Neural progenitor cell (in vitro differentiated cells): ENCODE measurements at regions not wholly inside any gene's neighbourhood (a gene's known extent, or its start where the extent isn't known, plus 50 kb on each side); places are given as distances from the start of the nearest gene placed in this dataset.
A peak's percentile ranks its signal among the peaks of the same experiment; 100 is the strongest.

ENCODE experiments used
- DNase-seq: peaks from one replicate; pipeline ENCODE4 v3.0.0-alpha.2; 2016; ENCODE audit warnings: low spot score
- H2AFZ ChIP-seq: fragments of 200-600 bp; sonication (generic); replicated peaks from 2 replicates; pipeline ENCODE4 v1.6.1; 2016; ENCODE audit warnings: antibody characterized with exemption
- H3F3A ChIP-seq: fragments of 200-600 bp; sonication (generic); 2 replicates; pipeline ENCODE4 v1.6.1; 2016; ENCODE audit warnings: antibody characterized with exemption, low read depth
- H3K27ac ChIP-seq: fragments of 200-600 bp; sonication (generic); 2 replicates; pipeline ENCODE4 v1.5.1; 2016; ENCODE audit warnings: mild to moderate bottlenecking
- H3K27me3 ChIP-seq: fragments of 200-600 bp; sonication (generic); 2 replicates; pipeline ENCODE4 v1.6.1; 2016; ENCODE audit warnings: mild to moderate bottlenecking, moderate library complexity
- H3K36me3 ChIP-seq: fragments of 200-600 bp; sonication (generic); 2 replicates; pipeline ENCODE4 v1.5.1; 2016
- H3K4me1 ChIP-seq: fragments of 200-600 bp; sonication (generic); 2 replicates; pipeline ENCODE4 v1.6.1; 2016; ENCODE audit warnings: mixed run types
- H3K4me2 ChIP-seq: fragments of 200-600 bp; sonication (generic); 2 replicates; pipeline ENCODE4 v1.6.1; 2016
- H3K4me3 ChIP-seq: fragments of 200-600 bp; sonication (generic); 2 replicates; pipeline ENCODE4 v1.5.1; 2016
- H3K79me2 ChIP-seq: fragments of 200-600 bp; sonication (generic); 2 replicates; pipeline ENCODE4 v1.6.1; 2016; ENCODE audit warnings: low read depth
- H3K9ac ChIP-seq: fragments of 200-600 bp; sonication (generic); 2 replicates; pipeline ENCODE4 v1.6.1; 2016
- H3K9me3 ChIP-seq: fragments of 200-600 bp; sonication (generic); 2 replicates; pipeline ENCODE4 v1.5.1; 2016; ENCODE audit warnings: low read depth
- H4K20me1 ChIP-seq: fragments of 200-600 bp; sonication (generic); 2 replicates; pipeline ENCODE4 v1.6.1; 2016; ENCODE audit warnings: low read depth
- H3K27ac Mint-ChIP-seq: 3 replicates; pipeline ENCODE4 v1.8.0; 2021; ENCODE audit warnings: mixed read lengths
- H3K27me3 Mint-ChIP-seq: 2 replicates; pipeline ENCODE4 v1.8.0; 2022; ENCODE audit warnings: low read depth, mild to moderate bottlenecking, inconsistent platforms, moderate library complexity, mixed read lengths; ENCODE audit not compliant: insufficient read depth
- H3K36me3 Mint-ChIP-seq: 3 replicates; pipeline ENCODE4 v1.8.0; 2021; ENCODE audit warnings: mixed read lengths
- H3K4me1 Mint-ChIP-seq: 3 replicates; pipeline ENCODE4 v1.8.0; 2021; ENCODE audit warnings: mixed read lengths
- H3K4me3 Mint-ChIP-seq: 3 replicates; pipeline ENCODE4 v1.8.0; 2021; ENCODE audit warnings: mild to moderate bottlenecking, moderate library complexity, mixed read lengths
- H3K9me3 Mint-ChIP-seq: 3 replicates; pipeline ENCODE4 v1.8.0; 2020; ENCODE audit warnings: mixed read lengths
- EZH2 ChIP-seq: fragments of 200-600 bp; sonication (generic); IDR thresholded peaks from 2 replicates; pipeline ENCODE4 v1.6.1; 2017; ENCODE audit warnings: antibody characterized with exemption, mild to moderate bottlenecking, moderate library complexity
- EZH2phosphoT487 ChIP-seq: fragments of 200-600 bp; sonication (generic); IDR thresholded peaks from 2 replicates; pipeline ENCODE4 v1.6.1; 2017; ENCODE audit warnings: antibody characterized with exemption
- TF ChIP-seq, protein P1 (sequence below): fragments of 200-600 bp; sonication (generic); IDR thresholded peaks from 2 replicates; pipeline ENCODE4 v1.5.1; 2017; ENCODE audit warnings: antibody characterized with exemption, mild to moderate bottlenecking

DNA sequence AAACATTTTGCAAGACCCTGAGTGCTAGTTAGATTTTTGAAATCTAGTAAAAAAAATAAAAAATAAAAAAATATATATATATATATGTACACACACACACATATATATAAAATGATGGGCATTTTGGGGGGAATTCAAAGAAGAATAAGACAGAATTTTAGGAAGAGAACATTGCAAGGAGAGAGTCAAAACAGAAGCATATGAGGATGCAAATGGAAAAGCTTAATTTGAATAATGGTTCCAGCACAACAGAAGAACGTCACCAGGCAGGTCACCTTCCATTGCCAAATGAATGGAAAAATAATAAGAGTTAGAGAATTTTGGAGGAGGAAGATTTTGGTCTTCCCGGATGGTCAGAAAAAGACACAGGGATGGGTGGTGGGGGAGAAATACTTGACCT lies 1097.2 kb downstream of the BCL11A start:
- peaks cover 20% of the 10 kb centered on the region for H3K4me1 ChIP-seq
- no peaks in the 10 kb centered on the region for H4K20me1 ChIP-seq
- TF ChIP-seq, protein P1, sequence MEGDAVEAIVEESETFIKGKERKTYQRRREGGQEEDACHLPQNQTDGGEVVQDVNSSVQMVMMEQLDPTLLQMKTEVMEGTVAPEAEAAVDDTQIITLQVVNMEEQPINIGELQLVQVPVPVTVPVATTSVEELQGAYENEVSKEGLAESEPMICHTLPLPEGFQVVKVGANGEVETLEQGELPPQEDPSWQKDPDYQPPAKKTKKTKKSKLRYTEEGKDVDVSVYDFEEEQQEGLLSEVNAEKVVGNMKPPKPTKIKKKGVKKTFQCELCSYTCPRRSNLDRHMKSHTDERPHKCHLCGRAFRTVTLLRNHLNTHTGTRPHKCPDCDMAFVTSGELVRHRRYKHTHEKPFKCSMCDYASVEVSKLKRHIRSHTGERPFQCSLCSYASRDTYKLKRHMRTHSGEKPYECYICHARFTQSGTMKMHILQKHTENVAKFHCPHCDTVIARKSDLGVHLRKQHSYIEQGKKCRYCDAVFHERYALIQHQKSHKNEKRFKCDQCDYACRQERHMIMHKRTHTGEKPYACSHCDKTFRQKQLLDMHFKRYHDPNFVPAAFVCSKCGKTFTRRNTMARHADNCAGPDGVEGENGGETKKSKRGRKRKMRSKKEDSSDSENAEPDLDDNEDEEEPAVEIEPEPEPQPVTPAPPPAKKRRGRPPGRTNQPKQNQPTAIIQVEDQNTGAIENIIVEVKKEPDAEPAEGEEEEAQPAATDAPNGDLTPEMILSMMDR = no peak
- TF ChIP-seq EZH2 = no peak
- no peak for TF ChIP-seq EZH2phosphoT487
- peaks cover 8% of the 10 kb centered on the region for H3K4me1 Mint-ChIP-seq
- no peak overlapping the region for H2AFZ ChIP-seq
- H3K27me3 Mint-ChIP-seq = no peaks in the 10 kb centered on the region
- H3K9me3 Mint-ChIP-seq = peaks cover 2% of the 10 kb centered on the region
- no peak overlapping the region for H3K4me3 Mint-ChIP-seq
- H3K27me3 ChIP-seq = peaks cover 3% of the 10 kb centered on the region
- no peak overlapping the region for H3K4me2 ChIP-seq
- no peak overlapping the region for H3K4me3 ChIP-seq
- H3K9ac ChIP-seq = no peak overlapping the region
- no peaks in the 10 kb centered on the region for H3K79me2 ChIP-seq
- no peak for DNase-seq
- no peaks in the 10 kb centered on the region for H3K36me3 Mint-ChIP-seq
- no peaks in the 10 kb centered on the region for H3K36me3 ChIP-seq
- H3K27ac Mint-ChIP-seq = no peak overlapping the region
- H3K9me3 ChIP-seq = no peaks in the 10 kb centered on the region
- H3F3A ChIP-seq = no peaks in the 10 kb centered on the region
- no peak overlapping the region for H3K27ac ChIP-seq

DNA sequence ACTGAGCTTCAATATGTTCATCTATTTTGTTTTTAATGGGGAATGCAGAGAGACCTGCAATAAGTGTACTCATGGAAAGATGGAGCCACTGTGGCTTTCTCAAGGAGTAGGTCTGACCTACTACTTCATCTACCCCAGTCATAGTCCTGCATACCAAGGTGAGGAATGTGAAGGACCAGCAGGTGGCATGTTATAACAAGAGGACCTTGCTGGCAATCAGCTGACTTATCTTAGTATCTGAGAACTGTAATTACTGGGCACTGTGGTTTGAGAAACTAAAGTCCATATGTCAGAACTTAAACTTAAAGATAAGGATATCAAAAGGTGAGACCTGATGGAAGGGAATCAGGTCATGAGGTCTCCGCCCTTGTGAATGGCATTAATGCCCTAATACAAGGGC lies 1104.2 kb downstream of the BCL11A start:
- TF ChIP-seq EZH2phosphoT487 = no peak
- no peak for TF ChIP-seq EZH2
- TF ChIP-seq, protein P1 = no peak
- peak; percentile 5 for DNase-seq

DNA sequence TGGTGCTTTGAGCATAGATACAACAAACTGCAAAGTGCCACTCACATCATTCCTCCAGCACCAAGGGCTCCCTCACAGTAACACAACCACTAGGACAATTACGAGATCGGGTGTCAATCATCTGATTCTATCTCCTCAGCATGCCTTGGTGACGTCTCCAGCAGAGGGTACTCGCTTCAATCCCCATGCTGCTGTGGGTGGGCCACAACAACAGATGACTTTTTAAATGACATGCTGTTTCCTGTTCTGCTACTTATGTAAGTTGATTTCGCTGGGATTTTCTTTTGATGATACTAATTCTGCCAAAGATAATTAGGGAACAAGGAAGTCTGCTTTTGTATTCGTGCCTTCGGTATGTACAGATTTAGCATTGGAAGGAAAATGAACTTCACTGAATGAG lies 1113.0 kb downstream of the BCL11A start:
- H3K79me2 ChIP-seq = no peaks in the 10 kb centered on the region
- H2AFZ ChIP-seq = no peak overlapping the region
- H3K4me2 ChIP-seq = no peak overlapping the region
- TF ChIP-seq EZH2 (no peak), EZH2phosphoT487 (no peak)
- TF ChIP-seq, protein P1 = no peak
- no peaks in the 10 kb centered on the region for H4K20me1 ChIP-seq
- H3K4me3 ChIP-seq = no peak overlapping the region
- no peaks in the 10 kb centered on the region for H3K9me3 Mint-ChIP-seq
- H3K9ac ChIP-seq = no peak overlapping the region
- no peaks in the 10 kb centered on the region for H3K36me3 Mint-ChIP-seq
- H3K9me3 ChIP-seq = no peaks in the 10 kb centered on the region
- no peaks in the 10 kb centered on the region for H3K36me3 ChIP-seq
- DNase-seq = no peak
- H3F3A ChIP-seq = no peaks in the 10 kb centered on the region
- no peaks in the 10 kb centered on the region for H3K4me1 ChIP-seq
- H3K4me1 Mint-ChIP-seq = no peaks in the 10 kb centered on the region
- no peak overlapping the region for H3K27ac ChIP-seq
- no peaks in the 10 kb centered on the region for H3K27me3 ChIP-seq
- peaks cover 2% of the 10 kb centered on the region for H3K27me3 Mint-ChIP-seq
- no peak overlapping the region for H3K27ac Mint-ChIP-seq
- H3K4me3 Mint-ChIP-seq = no peak overlapping the region

More for the DNA sequence above, 1104.2 kb downstream of the BCL11A start:
- Histone ChIP-seq H3K9me3 (no peaks in the 10 kb centered on the region), H3K27ac (no peak overlapping the region), H3K79me2 (no peaks in the 10 kb centered on the region), H2AFZ (no peak overlapping the region), H3K4me2 (no peak overlapping the region), H3K27me3 (no peaks in the 10 kb centered on the region), H3K9ac (no peak overlapping the region), H3K36me3 (no peaks in the 10 kb centered on the region), H3K4me3 (no peak overlapping the region), H3K4me1 (no peaks in the 10 kb centered on the region), H4K20me1 (no peaks in the 10 kb centered on the region), H3F3A (no peaks in the 10 kb centered on the region)
- Mint-ChIP-seq H3K36me3 (no peaks in the 10 kb centered on the region), H3K9me3 (peaks cover 2% of the 10 kb centered on the region), H3K4me1 (no peaks in the 10 kb centered on the region), H3K27me3 (no peaks in the 10 kb centered on the region), H3K4me3 (no peak overlapping the region), H3K27ac (no peak overlapping the region)

DNA sequence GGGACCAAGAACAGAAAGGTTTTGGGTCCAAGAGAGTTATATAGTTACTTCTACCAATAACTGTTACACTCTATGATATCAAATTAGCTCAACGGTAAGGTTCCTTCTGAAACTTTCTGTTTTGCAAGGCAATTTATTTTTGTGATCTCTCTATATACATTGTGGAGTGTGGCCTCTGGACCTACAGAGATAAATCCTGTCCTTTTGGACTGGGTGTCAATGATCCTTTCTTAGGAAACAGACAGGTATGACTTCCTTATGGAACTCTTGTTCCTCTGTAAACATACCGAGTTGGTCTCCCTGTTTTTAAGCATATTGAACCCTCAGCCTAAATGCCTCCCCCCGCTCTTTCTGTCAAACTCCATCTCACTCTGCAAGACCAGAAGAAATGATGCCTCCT lies 1117.8 kb downstream of the BCL11A start:
- Mint-ChIP-seq H3K36me3 (peaks cover 2% of the 10 kb centered on the region), H3K4me1 (no peaks in the 10 kb centered on the region), H3K9me3 (peaks cover 14% of the 10 kb centered on the region), H3K27ac (no peak overlapping the region), H3K27me3 (peaks cover 2% of the 10 kb centered on the region), H3K4me3 (no peak overlapping the region)
- TF ChIP-seq, protein P1 = no peak
- TF ChIP-seq EZH2phosphoT487 (no peak), EZH2 (no peak)
- Histone ChIP-seq H4K20me1 (no peaks in the 10 kb centered on the region), H3K79me2 (no peaks in the 10 kb centered on the region), H3K36me3 (no peaks in the 10 kb centered on the region), H3K4me2 (no peak overlapping the region), H3K27ac (no peak overlapping the region), H3K4me3 (no peak overlapping the region), H3K4me1 (no peaks in the 10 kb centered on the region), H3K9me3 (no peaks in the 10 kb centered on the region), H2AFZ (no peak overlapping the region), H3F3A (no peaks in the 10 kb centered on the region), H3K9ac (no peak overlapping the region), H3K27me3 (no peaks in the 10 kb centered on the region)
- no peak for DNase-seq
